ENCODE measurements at regions not wholly inside any gene's neighbourhood (a gene's known extent, or its start where the extent isn't known, plus 50 kb on each side); places are given as distances from the start of the nearest gene placed in this dataset.

DNA sequence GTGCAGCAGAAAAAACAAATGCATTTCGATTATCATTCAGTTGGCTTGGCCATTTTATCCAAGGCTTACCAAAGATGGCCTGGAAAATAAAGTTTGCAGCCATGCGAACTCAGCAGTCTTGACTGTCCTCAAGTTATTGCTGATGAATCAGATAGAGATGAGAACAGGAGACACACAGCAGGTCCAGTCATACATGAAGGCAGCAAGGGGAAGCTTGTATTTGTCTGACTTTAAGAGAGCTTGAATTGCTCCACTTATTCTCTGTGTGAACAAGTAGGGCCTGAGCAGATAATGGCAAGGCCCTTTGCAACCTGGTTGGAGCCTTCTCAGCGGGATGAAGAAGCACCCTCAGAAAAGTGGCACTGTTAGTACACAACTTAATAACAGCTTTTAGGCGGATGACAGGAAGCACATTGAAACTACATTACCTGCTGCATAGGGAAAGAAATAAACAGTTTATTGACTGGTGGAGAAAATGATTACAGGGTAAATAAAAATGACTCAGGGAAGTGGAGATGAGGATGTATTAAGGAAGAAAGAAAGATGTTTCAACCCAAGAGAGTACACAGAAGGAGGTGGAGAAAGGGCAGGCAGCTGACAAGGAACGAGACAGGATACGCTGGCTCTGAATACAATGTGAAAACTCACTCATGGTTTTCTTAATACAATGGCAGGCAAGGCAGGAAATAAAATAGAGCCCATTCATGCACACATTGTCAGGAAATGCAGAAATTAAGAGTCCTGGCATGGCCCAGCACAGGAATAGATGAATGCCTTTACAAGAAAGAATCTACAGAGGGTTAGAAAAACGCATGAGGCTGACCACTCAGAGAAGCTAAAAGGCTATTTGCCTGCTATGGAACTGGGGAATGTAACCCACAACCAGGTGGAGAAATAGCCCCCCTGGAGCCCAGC, 128.4 kb downstream of the GALC start:
- TF ChIP-seq, protein P1, sequence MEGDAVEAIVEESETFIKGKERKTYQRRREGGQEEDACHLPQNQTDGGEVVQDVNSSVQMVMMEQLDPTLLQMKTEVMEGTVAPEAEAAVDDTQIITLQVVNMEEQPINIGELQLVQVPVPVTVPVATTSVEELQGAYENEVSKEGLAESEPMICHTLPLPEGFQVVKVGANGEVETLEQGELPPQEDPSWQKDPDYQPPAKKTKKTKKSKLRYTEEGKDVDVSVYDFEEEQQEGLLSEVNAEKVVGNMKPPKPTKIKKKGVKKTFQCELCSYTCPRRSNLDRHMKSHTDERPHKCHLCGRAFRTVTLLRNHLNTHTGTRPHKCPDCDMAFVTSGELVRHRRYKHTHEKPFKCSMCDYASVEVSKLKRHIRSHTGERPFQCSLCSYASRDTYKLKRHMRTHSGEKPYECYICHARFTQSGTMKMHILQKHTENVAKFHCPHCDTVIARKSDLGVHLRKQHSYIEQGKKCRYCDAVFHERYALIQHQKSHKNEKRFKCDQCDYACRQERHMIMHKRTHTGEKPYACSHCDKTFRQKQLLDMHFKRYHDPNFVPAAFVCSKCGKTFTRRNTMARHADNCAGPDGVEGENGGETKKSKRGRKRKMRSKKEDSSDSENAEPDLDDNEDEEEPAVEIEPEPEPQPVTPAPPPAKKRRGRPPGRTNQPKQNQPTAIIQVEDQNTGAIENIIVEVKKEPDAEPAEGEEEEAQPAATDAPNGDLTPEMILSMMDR (IDR thresholded peaks at IDR 0.05), result no peak
- TF ChIP-seq POLR2AphosphoS5 (IDR thresholded peaks at IDR 0.05; ENCODE audit: low read depth, low read length) (no peak), SIN3A (IDR thresholded peaks at IDR 0.05; ENCODE audit: borderline replicate concordance, insufficient read depth, low read depth, low read length) (no peak), TCF7L2 (IDR thresholded peaks at IDR 0.05; ENCODE audit: low read depth, low read length) (no peak)
- TF ChIP-seq, protein P2, sequence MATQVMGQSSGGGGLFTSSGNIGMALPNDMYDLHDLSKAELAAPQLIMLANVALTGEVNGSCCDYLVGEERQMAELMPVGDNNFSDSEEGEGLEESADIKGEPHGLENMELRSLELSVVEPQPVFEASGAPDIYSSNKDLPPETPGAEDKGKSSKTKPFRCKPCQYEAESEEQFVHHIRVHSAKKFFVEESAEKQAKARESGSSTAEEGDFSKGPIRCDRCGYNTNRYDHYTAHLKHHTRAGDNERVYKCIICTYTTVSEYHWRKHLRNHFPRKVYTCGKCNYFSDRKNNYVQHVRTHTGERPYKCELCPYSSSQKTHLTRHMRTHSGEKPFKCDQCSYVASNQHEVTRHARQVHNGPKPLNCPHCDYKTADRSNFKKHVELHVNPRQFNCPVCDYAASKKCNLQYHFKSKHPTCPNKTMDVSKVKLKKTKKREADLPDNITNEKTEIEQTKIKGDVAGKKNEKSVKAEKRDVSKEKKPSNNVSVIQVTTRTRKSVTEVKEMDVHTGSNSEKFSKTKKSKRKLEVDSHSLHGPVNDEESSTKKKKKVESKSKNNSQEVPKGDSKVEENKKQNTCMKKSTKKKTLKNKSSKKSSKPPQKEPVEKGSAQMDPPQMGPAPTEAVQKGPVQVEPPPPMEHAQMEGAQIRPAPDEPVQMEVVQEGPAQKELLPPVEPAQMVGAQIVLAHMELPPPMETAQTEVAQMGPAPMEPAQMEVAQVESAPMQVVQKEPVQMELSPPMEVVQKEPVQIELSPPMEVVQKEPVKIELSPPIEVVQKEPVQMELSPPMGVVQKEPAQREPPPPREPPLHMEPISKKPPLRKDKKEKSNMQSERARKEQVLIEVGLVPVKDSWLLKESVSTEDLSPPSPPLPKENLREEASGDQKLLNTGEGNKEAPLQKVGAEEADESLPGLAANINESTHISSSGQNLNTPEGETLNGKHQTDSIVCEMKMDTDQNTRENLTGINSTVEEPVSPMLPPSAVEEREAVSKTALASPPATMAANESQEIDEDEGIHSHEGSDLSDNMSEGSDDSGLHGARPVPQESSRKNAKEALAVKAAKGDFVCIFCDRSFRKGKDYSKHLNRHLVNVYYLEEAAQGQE (IDR thresholded peaks at IDR 0.05; ENCODE audit: insufficient read depth in 1 of 2, low read depth in 2 of 2, low read length in 1 of 2), result no peak

Measured in Panc1 (cell line).